D721Med (cell line): ENCODE measurements at regions not wholly inside any gene's neighbourhood (a gene's known extent, or its start where the extent isn't known, plus 50 kb on each side); places are given as distances from the start of the nearest gene placed in this dataset.

ENCODE experiments used
- DNase-seq: peaks from one replicate; pipeline ENCODE4 v3.0.0; 2011; ENCODE audit warnings: low spot score; ENCODE audit not compliant: insufficient read length
- FAIRE-seq: peaks from 2 replicates; lab custom pipeline; 2011; peaks lifted over from hg19 to GRCh38; lab: Jason Lieb, UNC
- CTCF ChIP-seq: IDR thresholded peaks from 2 replicates; pipeline ENCODE4 v1.5.1; 2012; ENCODE audit warnings: mild to moderate bottlenecking, control low read depth; ENCODE audit not compliant: insufficient read depth; ENCODE audit errors: missing control alignments

- TF ChIP-seq CTCF: no peak
- no peak for DNase-seq
Observed at GRCh38 chr6:51352506-51353029, 533.9 kb downstream of the TFAP2B start.

GRCh38 chr6:51360287-51360686 is 541.6 kb downstream of the TFAP2B start:
- FAIRE-seq (no peak), DNase-seq (no peak)
- TF ChIP-seq CTCF: no peak

More at GRCh38 chr6:51352506-51353029, 533.9 kb downstream of the TFAP2B start:
- no peak for FAIRE-seq

- no peak for FAIRE-seq
Observed at GRCh38 chr6:51365566-51365965, 546.9 kb downstream of the TFAP2B start.

GRCh38 chr6:51369485-51369884 is 550.8 kb downstream of the TFAP2B start:
- DNase-seq: no peak
- TF ChIP-seq CTCF: no peak
- FAIRE-seq: no peak

More at GRCh38 chr6:51365566-51365965, 546.9 kb downstream of the TFAP2B start:
- DNase-seq: no peak
- no peak for TF ChIP-seq CTCF

GRCh38 chr6:51382847-51383246 is 564.2 kb downstream of the TFAP2B start:
- TF ChIP-seq CTCF: no peak
- no peak for FAIRE-seq
- DNase-seq: no peak

GRCh38 chr6:51384736-51385135 is 566.1 kb downstream of the TFAP2B start:
- FAIRE-seq: no peak
- DNase-seq: no peak
- no peak for TF ChIP-seq CTCF

GRCh38 chr6:51386347-51386836 is 567.7 kb downstream of the TFAP2B start:
- no peak for TF ChIP-seq CTCF
- DNase-seq: no peak
- no peak for FAIRE-seq
